NCI-H1048 (cell line): ENCODE measurements at regions not wholly inside any gene's neighbourhood (a gene's known extent, or its start where the extent isn't known, plus 50 kb on each side); places are given as distances from the start of the nearest gene placed in this dataset.
"Not testable (repeated sequence)": the region's sequence is repeated elsewhere in the genome, so short reads cannot be mapped to it uniquely, and the experiment has no call there.

Experiments
- DNase-seq: peaks from one replicate; lab custom pipeline; 2025; lab: John Stamatoyannopoulos, UW

DNA sequence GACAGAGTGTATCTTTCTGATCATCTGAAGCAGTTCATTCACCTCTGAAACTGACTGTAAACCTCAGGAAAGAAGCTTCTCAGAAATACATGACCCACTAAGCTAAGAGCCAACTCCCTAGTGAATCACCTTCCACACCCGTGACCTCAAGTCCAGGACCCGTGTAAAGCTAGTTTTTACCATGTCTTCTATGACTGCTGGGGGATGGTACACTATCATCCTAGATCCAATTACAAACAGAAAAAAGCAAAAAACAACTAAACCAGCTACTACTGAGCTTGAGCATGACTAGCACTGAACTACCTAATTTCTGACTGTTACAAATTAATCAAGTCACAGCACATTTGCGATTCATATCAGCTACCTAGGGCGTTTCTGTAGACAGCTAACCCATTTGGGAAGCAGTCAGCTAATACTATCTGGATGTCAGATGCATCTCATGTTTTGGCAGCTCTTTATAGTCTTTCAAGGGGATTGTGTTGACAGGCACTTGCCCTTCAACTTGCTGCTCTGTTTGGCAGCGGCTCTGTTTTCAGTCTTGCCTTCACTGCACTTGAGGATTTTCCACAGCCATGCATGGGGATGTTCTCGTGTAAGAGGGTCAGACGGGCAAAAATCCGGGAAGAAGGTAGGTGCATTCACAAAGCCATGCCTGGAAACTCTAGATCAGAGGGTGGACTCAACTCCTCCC, 350.3 kb downstream of the ANAPC1 start:
- not testable (repeated sequence) for DNase-seq

DNA sequence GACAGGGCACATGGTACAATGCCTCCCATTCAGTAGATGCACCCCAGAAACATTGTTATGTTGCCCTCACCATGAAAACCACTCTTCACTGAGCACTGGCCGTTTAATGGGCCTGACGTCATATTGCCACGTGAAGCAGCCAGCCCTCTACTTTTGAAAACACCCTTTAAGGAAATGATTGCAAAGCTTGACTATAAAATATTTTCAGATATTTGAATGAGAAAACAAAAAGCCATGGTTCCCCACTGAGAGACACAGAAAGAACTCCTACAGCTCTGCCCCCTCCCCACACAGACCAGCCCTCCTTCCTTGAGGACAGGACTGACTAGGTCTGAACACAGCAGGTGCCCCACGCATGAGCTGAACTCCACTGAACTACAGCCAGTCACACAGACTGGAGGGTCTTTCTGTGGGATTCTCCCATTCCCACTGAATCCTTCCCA, 349.1 kb downstream of the ANAPC1 start:
- peak; percentile 12 for DNase-seq

DNA sequence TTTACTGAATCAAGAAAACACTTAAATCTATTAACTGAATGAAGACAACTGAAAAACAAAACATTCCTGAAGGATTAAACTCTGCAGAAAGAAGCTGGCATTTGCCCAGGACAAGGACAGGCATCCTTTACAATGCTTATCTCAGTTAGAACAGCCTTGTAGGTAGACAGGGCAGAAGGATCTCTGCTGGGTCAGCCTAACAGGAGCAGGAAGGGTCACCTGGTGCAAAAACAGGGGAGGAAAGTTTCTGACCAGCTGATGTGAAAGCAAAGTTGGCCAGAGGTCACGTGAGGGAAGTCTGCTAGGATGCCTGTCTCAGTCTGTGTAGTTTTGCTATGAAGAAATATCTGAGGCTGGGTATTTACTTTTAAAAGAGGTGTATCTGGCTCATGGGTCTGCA, 348.6 kb downstream of the ANAPC1 start:
- no peak for DNase-seq

DNA sequence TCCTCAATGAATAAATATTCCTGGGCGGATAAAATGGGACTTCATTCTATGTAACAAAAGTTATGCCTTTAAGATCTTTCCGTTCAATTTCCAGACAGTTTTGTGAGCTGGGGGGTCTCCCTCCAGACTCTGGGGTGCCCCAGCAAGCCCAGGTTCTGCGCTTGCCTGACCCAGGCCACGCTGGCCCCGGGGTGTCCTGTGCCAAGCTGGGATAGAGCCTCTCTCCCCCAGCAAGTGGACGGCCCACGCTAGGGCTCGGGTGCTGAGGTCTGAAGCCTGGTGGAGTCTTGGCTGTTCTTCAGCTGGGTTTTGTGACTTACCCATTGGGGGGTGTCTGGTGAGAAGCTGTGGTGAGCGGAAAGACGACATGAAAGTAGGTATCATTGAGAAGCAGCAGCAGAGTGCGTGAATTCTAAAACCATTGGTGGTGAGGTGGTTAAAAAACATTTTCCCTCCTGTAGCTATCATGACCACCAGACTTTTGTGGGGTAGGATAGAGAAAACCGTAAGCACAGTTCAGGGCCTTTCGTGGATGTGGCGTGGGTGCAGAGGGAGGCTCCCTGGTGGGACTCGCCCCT, 346.8 kb downstream of the ANAPC1 start:
- DNase-seq = no peak

DNA sequence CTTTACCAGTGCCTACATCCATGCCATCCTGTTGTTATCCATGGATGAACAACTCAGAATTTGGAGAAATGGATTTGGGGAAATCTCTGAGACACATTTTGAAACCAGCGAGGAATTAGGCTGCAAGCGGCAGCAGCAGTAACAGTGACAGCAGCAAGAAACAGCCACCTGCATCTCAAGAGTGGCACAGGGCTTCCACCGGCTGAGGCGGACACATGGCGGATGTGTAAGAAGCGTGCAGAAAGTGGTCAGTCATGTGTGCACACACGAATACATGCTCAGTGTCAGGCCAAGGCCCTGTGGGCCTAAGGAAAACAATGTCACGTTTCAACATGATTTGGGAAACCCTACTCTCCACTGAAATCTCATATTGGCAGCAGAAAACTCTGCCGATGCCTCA, 344.0 kb downstream of the ANAPC1 start:
- not testable (repeated sequence) for DNase-seq

DNA sequence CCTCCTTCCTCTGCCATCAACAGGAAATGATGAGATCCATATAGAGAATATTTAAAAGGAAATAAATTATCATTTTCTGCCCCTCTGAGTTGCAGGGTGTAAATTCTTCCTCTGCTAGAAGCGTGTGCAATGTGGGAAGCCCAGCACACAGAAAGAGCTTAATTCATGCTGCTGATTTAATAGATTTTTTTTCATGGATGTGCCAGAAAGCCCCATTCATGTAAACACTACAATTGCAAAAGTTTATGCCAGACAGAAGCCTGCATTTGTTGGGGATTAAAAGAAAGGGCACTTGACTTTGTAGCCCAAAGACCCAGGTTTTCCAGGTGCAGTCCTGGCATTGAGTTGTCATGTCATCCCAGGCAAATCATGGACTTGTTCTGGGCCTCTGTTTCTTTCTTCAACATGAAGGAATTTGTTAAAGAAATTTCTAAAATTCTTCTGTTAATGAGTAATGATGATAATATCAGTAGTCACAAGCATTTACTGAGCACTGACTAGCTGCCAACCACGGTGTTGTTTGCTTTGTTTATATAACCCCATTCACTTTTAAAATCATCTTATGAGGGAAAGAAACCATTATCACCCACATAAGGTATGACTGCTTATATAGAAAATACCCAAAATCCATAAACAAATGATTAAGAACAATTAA, 341.7 kb downstream of the ANAPC1 start:
- not testable (repeated sequence) for DNase-seq

DNA sequence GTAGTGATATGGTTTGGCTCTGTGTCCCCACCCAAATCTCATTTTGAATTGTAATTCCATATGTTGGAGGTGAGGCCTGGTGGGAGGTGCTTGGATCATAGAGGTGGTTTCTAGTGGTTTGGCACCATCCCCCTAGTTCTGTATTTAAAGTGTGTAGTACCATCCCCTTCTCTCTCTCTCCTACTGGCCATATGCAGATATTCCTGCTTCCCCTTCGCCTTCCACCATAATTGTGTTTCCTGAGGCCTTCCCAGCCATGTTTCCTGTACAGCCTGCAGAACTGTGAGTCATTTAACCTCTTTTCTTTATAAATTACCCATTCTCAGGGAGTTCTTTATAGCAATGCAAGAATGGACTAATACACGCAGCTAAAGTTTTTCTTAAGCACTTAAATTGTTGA, 340.0 kb downstream of the ANAPC1 start:
- not testable (repeated sequence) for DNase-seq

DNA sequence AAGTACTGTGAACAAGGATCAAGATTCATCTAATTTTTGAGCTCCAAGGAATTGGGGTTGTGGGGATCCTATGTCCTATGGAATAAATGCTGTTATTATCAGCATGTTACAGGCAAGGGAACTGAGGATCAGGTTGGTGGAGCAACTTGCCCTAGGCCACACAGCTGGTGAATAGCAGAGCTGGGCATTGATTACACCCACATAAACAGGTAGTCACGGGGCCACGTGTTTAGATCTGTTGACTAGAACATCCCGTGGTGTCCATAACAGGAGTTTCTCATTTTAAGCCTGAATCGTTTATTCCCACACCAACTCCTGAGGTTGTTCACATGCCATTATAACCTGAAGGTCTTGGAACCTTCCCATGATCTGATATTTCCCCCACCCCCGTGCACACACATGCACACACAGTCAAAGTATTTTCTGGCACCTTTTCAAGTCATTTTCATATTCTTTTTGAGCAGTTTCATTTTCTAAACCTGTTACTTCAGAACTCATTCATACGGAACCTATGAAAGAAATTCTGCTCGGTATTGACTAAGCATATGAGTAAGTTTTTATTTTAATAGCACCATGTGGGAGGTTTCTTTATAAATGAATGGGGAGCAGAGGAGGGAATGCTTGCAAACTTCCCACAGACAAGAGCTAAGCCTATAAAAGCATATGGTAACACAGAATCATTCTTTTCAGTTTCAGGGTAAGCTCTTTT, 338.1 kb downstream of the ANAPC1 start:
- not testable (repeated sequence) for DNase-seq

DNA sequence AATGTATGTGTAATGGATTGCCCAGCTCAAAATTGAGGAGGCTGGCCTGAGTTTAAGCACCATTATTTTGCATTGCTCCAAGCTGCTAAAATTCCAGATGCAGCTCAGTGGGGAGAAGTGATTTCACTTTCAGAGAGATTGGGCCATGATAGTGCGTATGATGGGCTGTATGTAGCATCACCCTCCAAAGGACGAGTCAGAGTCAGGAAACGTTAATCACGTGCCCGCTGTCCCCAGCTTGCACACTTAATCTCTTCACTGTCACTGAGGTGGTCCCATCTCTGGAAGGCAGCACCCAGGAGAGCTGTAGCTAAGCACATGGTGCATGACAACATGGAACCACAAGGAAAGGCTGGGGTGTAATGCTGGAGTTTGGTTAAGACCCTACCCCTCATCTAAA, 337.4 kb downstream of the ANAPC1 start:
- not testable (repeated sequence) for DNase-seq

DNA sequence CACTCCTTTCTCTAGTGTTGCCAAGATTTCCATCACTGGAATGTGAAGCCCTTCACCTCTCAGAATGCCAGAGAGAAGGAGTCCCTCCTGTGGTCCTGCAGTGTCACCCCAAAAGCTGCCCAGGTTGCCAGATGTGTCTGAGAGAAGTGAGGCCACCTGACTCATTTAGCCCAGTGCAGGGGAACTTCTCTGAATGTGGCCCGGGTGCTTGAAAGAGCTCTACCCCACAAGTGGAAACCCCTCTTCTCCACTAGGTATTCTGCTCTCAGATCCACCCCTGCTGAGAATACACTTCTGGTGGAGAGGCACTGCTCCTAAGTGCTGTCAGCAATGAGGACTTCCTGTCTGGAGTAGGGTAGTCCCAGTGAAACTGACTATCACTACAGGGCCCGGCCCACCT, 334.8 kb downstream of the ANAPC1 start:
- not testable (repeated sequence) for DNase-seq

DNA sequence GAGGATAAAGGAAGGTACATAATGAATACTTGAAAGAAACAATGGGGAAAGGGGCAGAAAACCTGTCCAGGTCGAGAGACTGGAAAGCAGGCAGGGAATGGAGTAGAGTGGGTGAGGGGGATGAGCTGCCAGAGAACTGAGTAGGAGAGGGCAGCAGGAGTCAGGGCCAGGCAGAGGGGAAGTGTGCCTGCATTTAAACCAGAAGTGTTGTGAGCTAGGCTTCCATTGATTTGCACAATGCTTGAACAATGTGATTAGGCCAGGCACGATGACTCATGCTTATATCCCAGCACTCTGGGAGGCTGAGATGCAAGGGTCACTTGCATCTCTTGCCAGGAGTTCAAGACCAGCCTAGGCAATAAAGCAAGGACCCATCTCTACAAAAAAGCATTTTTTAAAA, 332.6 kb downstream of the ANAPC1 start:
- DNase-seq = not testable (repeated sequence)

DNA sequence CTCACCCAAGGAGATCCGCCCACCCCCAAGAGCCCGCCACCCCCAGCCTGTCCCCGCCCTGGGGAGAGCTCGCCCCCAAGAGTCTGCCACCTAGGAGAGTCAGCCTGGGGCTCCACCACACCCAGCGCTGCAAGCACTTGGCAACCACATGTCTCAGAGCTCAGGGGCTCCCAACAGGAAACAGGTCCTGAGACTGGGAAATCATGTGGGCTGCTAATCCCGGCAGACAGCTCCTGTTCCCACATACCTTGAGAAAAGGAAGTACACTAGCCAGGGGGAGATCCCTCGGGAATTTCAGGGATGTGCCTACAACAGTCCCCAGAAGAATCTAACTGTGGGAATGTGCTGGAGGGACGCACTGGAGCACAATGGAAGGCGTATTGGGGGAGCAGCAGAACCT, 331.4 kb downstream of the ANAPC1 start:
- not testable (repeated sequence) for DNase-seq

DNA sequence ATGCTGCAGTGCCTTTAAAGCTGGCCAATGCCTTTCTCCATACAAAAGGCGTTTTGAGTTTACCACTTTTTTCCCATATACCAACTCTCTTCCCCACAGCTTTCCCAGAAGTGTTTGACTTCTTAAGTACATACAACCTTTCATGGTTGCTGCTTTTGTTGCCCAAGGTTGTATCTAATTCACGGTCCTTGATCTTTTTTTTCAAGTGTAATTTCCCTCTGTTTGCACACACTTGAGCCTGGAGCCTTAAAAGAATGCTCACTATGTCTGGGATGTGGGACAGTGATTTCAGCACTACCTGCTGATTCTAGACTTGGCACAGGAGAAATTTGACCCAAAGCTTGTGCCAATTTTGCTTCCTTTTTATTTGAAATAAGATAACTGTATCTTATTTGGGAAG, 324.7 kb downstream of the ANAPC1 start:
- DNase-seq = not testable (repeated sequence)

DNA sequence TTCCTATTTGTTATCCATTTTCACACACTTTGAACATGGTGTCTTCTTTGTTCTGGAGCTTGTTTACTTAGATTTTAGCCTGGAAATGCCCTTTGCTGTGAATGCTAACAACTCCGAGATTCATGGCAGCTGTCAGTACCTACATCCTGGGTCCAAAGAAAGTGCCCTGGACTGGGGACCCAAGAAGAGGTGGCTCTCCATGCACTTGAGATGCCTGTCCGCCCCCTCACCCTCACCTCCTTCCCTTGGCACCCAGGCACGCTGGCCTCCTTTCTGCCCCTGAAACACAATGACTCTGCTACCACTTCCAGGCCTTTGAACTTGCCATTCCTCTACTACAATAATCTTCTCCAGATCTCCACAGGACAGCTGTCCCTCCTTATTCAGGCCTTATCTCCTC, 324.2 kb downstream of the ANAPC1 start:
- not testable (repeated sequence) for DNase-seq

DNA sequence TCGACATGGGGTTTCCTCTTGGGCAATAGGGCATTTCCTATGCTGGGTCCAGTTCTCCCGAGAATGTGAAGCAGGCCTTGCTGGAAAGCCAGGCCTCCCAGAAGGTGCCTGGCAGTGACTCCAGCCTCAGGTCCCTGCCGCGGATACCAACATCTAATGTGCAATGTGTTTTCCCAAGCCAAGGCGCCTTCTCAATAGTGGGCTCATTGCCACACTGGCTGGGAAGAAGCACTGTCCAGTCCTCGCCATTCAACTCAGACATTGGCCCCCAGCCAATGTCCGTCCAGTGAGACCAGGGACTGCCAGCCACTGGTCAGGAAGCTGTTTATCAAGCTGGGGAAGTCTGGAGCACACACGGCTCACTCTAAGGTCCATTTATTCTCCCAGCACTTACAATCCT, 317.9 kb downstream of the ANAPC1 start:
- not testable (repeated sequence) for DNase-seq

DNA sequence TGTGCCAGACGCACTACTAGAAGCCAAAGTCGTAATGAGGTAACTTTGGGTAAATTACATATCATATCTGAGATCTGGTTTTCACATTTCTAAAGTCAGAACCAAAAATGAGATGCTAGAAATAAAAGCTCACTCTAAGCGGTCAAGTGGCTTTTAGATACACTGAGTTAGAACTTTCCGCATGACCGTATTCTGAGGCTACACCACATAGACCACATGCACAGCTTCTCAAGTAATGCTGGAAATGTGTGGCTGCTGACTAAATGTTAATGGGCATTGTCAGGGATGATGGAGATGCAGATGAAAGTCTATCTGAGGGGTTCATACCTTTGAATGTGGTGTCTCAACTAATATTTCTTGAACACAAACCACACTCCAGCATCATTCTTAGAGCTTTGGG, 316.8 kb downstream of the ANAPC1 start:
- DNase-seq = not testable (repeated sequence)

DNA sequence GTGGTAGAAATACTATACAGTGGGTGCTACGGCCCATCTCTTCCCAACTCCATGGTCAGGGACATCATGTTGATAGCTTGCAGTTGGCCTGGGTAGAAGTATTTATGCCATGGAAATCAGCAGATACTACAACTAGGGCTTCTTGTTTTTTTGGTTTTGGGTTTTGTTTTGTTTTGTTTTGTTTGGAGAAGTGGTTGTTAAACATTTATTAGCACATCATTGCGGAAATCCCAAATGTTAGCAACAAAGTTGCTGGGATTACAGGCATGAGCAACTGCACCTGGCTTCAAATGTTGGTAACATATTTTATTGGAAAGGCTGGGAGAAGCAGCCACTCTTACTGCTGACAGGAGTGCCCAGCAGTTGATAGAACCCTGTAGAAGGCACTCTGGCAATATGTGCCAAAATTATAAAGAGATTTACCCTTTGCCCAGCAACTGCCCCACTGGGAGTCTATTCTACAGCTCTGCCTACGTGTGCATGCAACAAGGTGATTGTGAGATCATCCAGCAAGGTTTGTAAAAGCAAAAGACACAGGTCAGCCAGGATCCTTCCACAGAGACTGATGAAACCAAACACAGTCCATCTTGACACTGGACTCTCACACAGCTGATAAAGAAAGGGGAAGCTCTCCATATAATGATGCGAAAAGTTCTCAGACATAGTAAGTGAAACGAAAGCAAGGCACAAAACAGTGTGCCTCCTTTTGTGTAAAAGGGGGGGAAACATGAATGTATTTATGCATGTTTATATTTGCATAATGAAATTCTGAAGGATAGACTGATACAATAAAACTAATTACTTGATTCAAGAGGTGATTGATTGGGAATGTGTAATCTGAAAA, 314.4 kb downstream of the ANAPC1 start:
- not testable (repeated sequence) for DNase-seq

DNA sequence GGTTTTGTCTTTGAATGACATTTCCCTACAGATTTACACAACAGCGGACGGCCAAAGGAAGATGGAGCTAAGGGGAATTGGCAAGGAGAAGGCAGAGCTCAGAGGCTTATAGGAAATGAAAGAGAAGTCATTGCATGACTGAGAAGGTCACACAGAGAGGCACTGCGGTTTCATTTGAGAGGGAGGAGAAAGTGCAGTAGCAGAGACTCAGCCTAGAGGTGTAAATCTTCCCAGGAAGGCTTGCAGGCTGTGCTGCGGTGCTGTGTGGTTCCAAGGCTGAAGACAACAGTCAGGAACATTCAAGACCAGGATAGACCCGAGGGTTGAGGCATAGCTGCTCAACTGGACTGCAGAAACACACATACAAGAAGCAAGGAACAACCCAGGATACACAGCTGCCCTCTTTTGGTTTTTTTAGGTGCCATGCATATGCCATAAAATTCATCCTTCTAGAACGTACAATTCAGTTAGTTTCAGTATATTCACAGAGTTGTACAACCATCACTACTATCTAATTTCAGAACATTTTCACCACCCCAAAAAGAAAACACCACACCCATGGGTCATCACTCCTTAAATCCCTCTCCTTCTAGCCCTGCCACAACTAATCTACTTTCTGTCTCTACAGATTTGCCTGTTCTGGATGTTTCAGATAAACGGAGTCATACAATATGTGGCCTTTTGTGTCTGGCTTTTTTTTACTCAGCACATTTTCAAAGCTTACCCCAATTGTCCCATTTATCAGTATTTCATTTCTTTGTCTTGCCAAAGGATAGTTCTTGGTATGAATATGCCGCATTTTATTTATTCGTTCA, 313.5 kb downstream of the ANAPC1 start:
- DNase-seq = not testable (repeated sequence)

DNA sequence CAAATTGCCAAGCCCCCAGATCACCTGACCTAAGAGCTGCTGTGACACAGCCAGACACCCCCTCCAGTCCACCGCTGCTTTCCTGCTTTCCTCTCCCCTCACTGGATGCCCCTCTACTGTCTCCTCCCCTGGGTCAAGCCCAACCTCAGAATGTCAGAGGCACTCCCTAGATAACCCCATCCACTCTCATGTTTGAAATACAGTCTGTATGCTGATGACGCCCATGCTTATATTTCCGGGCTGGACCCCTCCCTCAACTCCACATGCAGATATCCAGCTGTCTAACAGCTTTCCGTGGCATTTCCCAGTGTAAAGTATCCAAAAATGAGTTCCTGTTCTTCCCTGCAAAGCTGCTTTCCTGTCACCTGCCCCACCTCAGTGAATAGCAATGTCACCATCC, 309.2 kb downstream of the ANAPC1 start:
- not testable (repeated sequence) for DNase-seq

DNA sequence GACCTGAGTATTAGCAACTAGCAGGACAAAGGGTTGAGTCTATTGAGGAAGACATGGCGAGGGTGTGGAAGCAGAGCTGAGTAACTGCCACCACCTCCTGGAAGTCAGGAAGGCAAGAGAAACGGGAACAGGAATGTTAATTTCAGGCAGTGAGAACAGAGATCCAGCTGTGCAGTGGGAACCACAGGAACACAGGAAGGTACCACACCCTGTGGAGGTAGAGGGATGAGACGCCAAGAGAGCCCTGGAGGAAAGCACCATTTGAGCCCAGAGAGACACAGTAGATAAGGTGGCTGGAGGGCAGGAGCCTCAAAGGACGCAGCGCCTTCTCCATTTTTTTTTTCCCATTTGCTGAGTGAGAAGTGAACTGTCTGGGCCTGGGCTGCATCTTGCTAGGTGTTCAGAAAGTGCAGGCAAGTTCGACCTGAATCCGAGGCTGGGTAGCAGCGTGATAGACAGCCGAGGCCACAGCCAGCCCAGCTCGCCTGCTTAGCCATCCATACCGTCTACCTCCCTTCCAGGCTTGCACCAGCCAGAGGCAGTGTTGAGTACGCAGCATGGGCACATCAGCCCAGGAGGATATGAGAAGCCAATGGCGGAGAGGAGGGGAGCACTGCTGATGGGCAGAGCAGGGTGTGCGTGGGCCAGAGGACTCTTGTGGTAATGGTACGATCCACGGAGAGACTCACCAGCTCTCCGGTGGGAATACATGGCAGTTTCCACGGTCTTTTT, 306.7 kb downstream of the ANAPC1 start:
- not testable (repeated sequence) for DNase-seq
